GM13976 (cell line): ENCODE measurements at regions not wholly inside any gene's neighbourhood (a gene's known extent, or its start where the extent isn't known, plus 50 kb on each side); places are given as distances from the start of the nearest gene placed in this dataset.

Experiments used
- DNase-seq: peaks from one replicate; pipeline ENCODE4 v3.0.0; 2012; ENCODE audit warnings: low spot score
- in situ Hi-C: fragments of 300-500 bp; cut with MboI; formaldehyde crosslinking; loops from one replicate; pipeline ENCODE4 v1.12.0; 2022; ENCODE audit warnings: low sequenced_read_pairs, mixed read lengths, inconsistent platforms; ENCODE audit not compliant: unreplicated experiment
- TF ChIP-seq, protein P1 (sequence below): IDR thresholded peaks from 2 replicates; pipeline ENCODE4 v1.5.1; 2012; ENCODE audit warnings: borderline replicate concordance, mild to moderate bottlenecking; ENCODE audit not compliant: insufficient read depth; ENCODE audit errors: extremely low read depth, missing control alignments, control extremely low read depth

DNA sequence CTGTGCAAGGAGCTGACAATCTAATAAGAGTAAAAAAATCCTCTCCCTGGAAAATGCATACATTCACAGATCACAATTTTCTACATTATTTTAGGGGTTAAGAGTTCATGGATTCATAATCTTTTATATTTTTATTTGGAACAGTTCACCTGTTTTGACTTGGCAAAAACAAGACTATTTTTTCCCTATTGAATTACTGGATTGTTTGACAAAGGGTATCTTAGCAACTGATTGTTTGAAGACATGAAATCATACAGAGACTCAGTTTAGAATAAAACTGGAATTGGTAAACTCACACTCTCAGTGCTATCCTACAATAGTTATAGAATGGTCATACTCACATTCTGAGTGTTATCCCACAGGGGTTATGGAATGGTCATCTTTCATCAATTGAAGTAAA lies 358.2 kb upstream of the PTGER4 start:
- in situ Hi-C loops: no loop called here
- no peak for DNase-seq
- TF ChIP-seq, protein P1, sequence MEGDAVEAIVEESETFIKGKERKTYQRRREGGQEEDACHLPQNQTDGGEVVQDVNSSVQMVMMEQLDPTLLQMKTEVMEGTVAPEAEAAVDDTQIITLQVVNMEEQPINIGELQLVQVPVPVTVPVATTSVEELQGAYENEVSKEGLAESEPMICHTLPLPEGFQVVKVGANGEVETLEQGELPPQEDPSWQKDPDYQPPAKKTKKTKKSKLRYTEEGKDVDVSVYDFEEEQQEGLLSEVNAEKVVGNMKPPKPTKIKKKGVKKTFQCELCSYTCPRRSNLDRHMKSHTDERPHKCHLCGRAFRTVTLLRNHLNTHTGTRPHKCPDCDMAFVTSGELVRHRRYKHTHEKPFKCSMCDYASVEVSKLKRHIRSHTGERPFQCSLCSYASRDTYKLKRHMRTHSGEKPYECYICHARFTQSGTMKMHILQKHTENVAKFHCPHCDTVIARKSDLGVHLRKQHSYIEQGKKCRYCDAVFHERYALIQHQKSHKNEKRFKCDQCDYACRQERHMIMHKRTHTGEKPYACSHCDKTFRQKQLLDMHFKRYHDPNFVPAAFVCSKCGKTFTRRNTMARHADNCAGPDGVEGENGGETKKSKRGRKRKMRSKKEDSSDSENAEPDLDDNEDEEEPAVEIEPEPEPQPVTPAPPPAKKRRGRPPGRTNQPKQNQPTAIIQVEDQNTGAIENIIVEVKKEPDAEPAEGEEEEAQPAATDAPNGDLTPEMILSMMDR: no peak

DNA sequence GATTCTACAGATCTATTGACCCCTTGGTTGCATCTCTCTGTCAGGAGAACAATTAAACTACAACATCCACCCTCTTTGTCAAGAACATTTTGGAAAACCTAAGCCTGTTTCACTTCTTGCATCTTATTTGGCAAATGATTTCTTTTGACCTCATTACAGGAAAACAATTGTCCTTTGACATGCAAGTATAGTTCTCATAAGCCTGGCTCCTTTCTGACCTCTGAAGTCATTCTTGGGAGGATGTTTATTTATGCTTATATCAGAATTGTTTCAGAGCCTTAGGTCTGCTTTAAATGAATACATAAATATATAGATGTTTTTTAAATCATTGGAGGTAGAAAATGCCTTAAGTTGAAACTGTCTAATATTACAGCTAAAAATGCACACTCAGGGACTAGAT lies 361.3 kb upstream of the PTGER4 start:
- in situ Hi-C loops: no loop called here
- DNase-seq: no peak
- TF ChIP-seq, protein P1: no peak

DNA sequence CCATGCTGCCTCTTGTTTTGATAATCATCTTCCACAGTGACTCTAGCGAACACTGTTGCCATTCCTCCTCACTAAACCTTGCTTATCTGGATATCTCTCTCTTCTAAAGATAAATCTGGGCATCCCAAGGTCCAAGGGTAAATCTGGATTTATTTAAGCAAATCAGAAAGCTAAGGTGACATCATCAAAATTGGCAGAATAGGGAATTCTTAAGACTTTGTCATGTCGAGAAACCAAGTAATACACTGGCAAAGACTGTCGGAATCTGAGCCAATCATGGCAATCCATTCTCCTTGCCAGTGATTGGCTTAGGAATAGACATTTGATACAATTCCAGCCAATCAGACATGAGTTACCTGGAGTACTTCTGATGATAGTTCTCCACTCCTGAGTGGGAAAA lies 362.7 kb upstream of the PTGER4 start:
- TF ChIP-seq, protein P1: no peak
- in situ Hi-C loops: no loop called here
- no peak for DNase-seq

DNA sequence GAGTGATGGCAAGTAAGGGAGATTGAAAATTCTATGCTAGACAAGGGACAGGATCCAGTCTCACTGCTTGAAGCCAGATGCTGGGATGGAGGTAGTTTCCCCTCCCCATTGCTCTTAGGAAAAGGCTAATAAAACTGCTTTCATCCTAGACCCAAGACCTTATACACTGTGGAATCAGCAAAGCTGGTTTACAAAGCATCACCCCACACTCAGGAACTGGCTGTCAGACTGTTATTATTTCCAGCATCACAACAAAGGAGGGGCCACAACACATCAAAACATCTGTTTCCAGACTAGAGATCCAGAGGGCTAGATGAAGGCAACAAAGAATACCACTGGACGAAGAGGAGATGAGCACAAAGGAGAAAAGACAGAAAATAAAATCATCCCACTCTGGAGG lies 364.6 kb upstream of the PTGER4 start:
- TF ChIP-seq, protein P1: no peak
- DNase-seq: no peak
- in situ Hi-C loops: no loop called here

DNA sequence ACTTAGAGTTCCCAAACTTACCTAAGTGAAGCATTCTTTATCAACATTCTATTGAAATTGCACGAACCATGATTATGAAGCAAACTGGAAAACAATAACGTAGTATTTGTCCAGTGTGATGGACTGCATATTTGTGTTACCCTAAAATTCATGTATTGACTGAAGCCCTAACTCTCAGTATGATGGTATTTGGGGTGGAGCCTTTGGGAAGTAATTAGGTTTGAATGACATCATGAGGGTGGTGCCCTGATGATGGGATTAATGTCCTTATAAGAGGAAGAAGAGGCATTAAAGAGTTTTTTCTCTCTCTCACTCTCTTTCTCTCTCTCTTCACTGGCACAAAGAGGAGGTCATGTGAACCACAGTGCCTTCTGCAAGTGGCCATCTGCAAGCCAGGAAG lies 365.4 kb upstream of the PTGER4 start:
- in situ Hi-C loops: no loop called here
- DNase-seq: no peak
- TF ChIP-seq, protein P1: no peak

DNA sequence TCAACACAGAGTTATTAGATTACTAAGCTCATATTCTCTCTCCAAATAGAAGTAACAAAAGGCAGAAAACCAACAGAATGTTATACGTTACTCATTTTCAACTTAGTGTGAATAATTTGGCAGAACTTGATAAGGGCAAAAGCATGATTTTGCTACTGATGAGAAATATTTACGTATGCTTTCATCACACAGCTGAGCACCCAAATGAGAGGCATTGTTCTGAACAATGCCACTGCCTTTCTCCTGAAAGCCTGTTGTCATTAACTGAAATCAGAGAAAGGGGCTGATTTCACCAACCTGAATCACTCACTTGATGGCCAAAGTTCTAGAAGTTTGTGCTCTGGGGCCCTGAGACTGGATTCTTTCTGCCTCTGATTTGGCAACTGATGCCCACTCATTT lies 367.5 kb upstream of the PTGER4 start:
- in situ Hi-C loops: no loop called here
- TF ChIP-seq, protein P1: no peak
- no peak for DNase-seq

DNA sequence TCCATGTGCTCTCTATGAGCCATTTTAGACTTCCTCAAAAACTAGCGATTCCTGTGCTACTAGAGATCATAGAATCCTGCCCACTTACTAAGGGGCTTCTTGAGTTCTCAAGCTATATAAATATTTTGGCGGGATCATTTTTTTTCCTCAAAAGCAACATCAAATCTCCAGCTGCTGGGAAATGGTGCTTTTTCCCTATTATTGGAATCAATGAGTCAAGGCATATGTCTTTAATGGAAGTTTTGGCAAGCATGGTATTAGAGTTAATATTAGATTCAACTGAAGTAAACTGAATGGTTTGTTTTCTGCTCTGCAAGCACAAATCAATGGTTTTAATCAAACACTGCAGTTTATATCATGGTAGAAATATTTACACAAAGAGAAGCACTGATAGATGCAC lies 369.9 kb upstream of the PTGER4 start:
- in situ Hi-C loops: no loop called here
- DNase-seq: no peak
- TF ChIP-seq, protein P1: no peak
